DMS79 treated with DMSO at 0.1 percent for 48 hours (cell line): ENCODE measurements at regions not wholly inside any gene's neighbourhood (a gene's known extent, or its start where the extent isn't known, plus 50 kb on each side); places are given as distances from the start of the nearest gene placed in this dataset.

Source experiments
- DNase-seq: peaks from one replicate; lab custom pipeline; 2025; lab: John Stamatoyannopoulos, UW

- DNase-seq, result no peak
These were observed 55.2 kb downstream of the IRX2 start for GRCh38 chr5:2696156-2696807.

GRCh38 chr5:2695200-2695891, 56.1 kb downstream of the IRX2 start:
- no peak for DNase-seq

- no peak for DNase-seq
These were observed 59.9 kb downstream of the IRX2 start for GRCh38 chr5:2691530-2691929.

- no peak for DNase-seq
These were observed 61.2 kb downstream of the IRX2 start for GRCh38 chr5:2690293-2690692.

GRCh38 chr5:2688586-2688985, 62.9 kb downstream of the IRX2 start:
- DNase-seq, result peak; percentile 11

- no peak for DNase-seq
These were observed 63.7 kb downstream of the IRX2 start for GRCh38 chr5:2687746-2688145.

GRCh38 chr5:2686321-2687124, 65.0 kb downstream of the IRX2 start:
- no peak for DNase-seq

GRCh38 chr5:2685651-2686272, 65.7 kb downstream of the IRX2 start:
- peak; percentile 54 for DNase-seq

- no peak for DNase-seq
These were observed 66.9 kb downstream of the IRX2 start for GRCh38 chr5:2684606-2685005.

GRCh38 chr5:2683720-2684119, 67.8 kb downstream of the IRX2 start:
- no peak for DNase-seq

GRCh38 chr5:2681476-2681875, 70.0 kb downstream of the IRX2 start:
- no peak for DNase-seq

- DNase-seq, result no peak
These were observed 70.5 kb downstream of the IRX2 start for GRCh38 chr5:2680979-2681378.

GRCh38 chr5:2677689-2678088, 73.8 kb downstream of the IRX2 start:
- no peak for DNase-seq

GRCh38 chr5:2675548-2675947, 75.9 kb downstream of the IRX2 start:
- peak; percentile 91 for DNase-seq

GRCh38 chr5:2674456-2674855, 77.0 kb downstream of the IRX2 start:
- peak; percentile 25 for DNase-seq

GRCh38 chr5:2670940-2671339, 80.5 kb downstream of the IRX2 start:
- no peak for DNase-seq

GRCh38 chr5:2669913-2670312, 81.6 kb downstream of the IRX2 start:
- DNase-seq, result no peak

- no peak for DNase-seq
These were observed 82.2 kb downstream of the IRX2 start for GRCh38 chr5:2669259-2669658.

- DNase-seq, result no peak
These were observed 85.4 kb downstream of the IRX2 start for GRCh38 chr5:2666081-2666480.

- DNase-seq, result no peak
These were observed 88.0 kb downstream of the IRX2 start for GRCh38 chr5:2663489-2663888.

- DNase-seq, result no peak
These were observed 91.2 kb downstream of the IRX2 start for GRCh38 chr5:2660315-2660714.

- DNase-seq, result no peak
These were observed 92.5 kb downstream of the IRX2 start for GRCh38 chr5:2658881-2659470.
